H1 (cell line): ENCODE measurements at regions not wholly inside any gene's neighbourhood (a gene's known extent, or its start where the extent isn't known, plus 50 kb on each side); places are given as distances from the start of the nearest gene placed in this dataset.

Experiments used
- CTCF ChIA-PET: fragments of 300-600 bp; sonication (Branson Sonifier 250); formaldehyde crosslinking; loops from one replicate; lab custom pipeline; 2021; ENCODE audit not compliant: partially characterized antibody; lab: Charles Lee
- POLR2A ChIA-PET: fragments of 300-600 bp; sonication (Branson Sonifier 250); formaldehyde crosslinking; loops from one replicate; lab custom pipeline; 2021; ENCODE audit warnings: inconsistent platforms; ENCODE audit not compliant: partially characterized antibody; lab: Charles Lee
- DNase-seq, 2 experiments: peaks; one replicate each; pipeline versions ENCODE4 v3.0.0 to v3.0.0-alpha.2; 2010 to 2022; ENCODE audit warnings: low spot score in 2 of 2, low read depth in 1 of 2, mixed read lengths in 1 of 2
- FAIRE-seq: peaks from 2 replicates; lab custom pipeline; 2011; peaks lifted over from hg19 to GRCh38; lab: Jason Lieb, UNC
- H2AFZ ChIP-seq: 2 replicates; pipeline ENCODE4 v1.8.1; 2012; ENCODE audit warnings: low read length, inconsistent platforms
- H2AK5ac ChIP-seq: 2 replicates; pipeline ENCODE4 v1.6.1; 2013; ENCODE audit warnings: low read depth, low read length
- H2BK120ac ChIP-seq: replicated peaks from 2 replicates; pipeline ENCODE3; 2013; ENCODE audit warnings: low read depth, low read length, inconsistent platforms
- H2BK12ac ChIP-seq: 2 replicates; pipeline ENCODE4 v1.6.1; 2013; ENCODE audit warnings: low read depth, low read length
- H2BK15ac ChIP-seq: 2 replicates; pipeline ENCODE4 v1.6.1; 2013; ENCODE audit warnings: low read length
- H2BK20ac ChIP-seq: 2 replicates; pipeline ENCODE4 v1.6.1; 2013; ENCODE audit warnings: low read length
- H2BK5ac ChIP-seq: 2 replicates; pipeline ENCODE4 v1.6.1; 2013; ENCODE audit warnings: low read depth, low read length
- H3K14ac ChIP-seq: 2 replicates; pipeline ENCODE4 v1.6.1; 2013; ENCODE audit warnings: inconsistent platforms; ENCODE audit not compliant: insufficient read length
- H3K18ac ChIP-seq: 2 replicates; pipeline ENCODE4 v1.6.1; 2013; ENCODE audit warnings: low read length; ENCODE audit errors: extremely low read depth
- H3K23ac ChIP-seq: 2 replicates; pipeline ENCODE4 v1.6.1; 2013; ENCODE audit warnings: inconsistent platforms; ENCODE audit not compliant: insufficient read length
- H3K23me2 ChIP-seq: 2 replicates; pipeline ENCODE4 v1.6.1; 2013; ENCODE audit warnings: low read depth, low read length
- H3K27ac ChIP-seq: 2 replicates; pipeline ENCODE4 v1.6.1; 2011; ENCODE audit warnings: low read depth, low read length, inconsistent platforms
- H3K27me3 ChIP-seq, 4 experiments: replicated peaks in 1 of 4; 1 replicate in 1 of 4; 2 replicates in 3 of 4; pipeline versions ENCODE4 v1.6.1 to v1.8.1; 2011 to 2013; ENCODE audit warnings: low read length in 3 of 4, mild to moderate bottlenecking in 3 of 4, inconsistent platforms in 2 of 4, mixed read lengths in 2 of 4, moderate library complexity in 1 of 4; ENCODE audit not compliant: control insufficient read depth in 3 of 4, insufficient read depth in 3 of 4; ENCODE audit errors: extremely low read depth in 1 of 4
- H3K36me3 ChIP-seq, 4 experiments: 2 replicates each; pipeline versions ENCODE4 v1.6.1 to v1.8.1; 2011 to 2013; ENCODE audit warnings: mild to moderate bottlenecking in 4 of 4, low read length in 3 of 4, moderate library complexity in 2 of 4, control low read depth in 1 of 4, inconsistent platforms in 1 of 4; ENCODE audit not compliant: insufficient read depth in 4 of 4, control insufficient read depth in 2 of 4
- H3K4ac ChIP-seq: replicated peaks from 2 replicates; pipeline ENCODE3; 2013; ENCODE audit warnings: low read length, low read depth, mixed read lengths, inconsistent platforms; ENCODE audit not compliant: insufficient read length
- H3K4me1 ChIP-seq, 4 experiments: replicated peaks in 1 of 4; 1 replicate in 1 of 4; 2 replicates in 3 of 4; pipeline versions ENCODE4 v1.6.1 to v1.8.1; 2011 to 2013; ENCODE audit warnings: low read length in 3 of 4, inconsistent platforms in 2 of 4, mixed read lengths in 1 of 4; ENCODE audit not compliant: insufficient read depth in 4 of 4, control insufficient read depth in 3 of 4
- H3K4me2 ChIP-seq, 2 experiments: 2 replicates each; pipeline versions ENCODE4 v1.6.1 to v1.8.1; 2011 to 2013; ENCODE audit warnings: low read depth in 2 of 2, low read length in 2 of 2, control low read depth in 1 of 2, inconsistent platforms in 1 of 2, mild to moderate bottlenecking in 1 of 2; ENCODE audit not compliant: insufficient read depth in 1 of 2
- H3K4me3 ChIP-seq, 4 experiments: fragments of 200-600, 300-600 bp in 1 of 4; sonication (generic), shearing (Covaris generic), sonication (Bioruptor Twin) in 1 of 4; 2 replicates each; pipeline versions ENCODE4 v1.5.1 to v1.8.1; 2011 to 2016; ENCODE audit warnings: low read length in 4 of 4, low read depth in 3 of 4, control low read depth in 2 of 4, inconsistent platforms in 2 of 4, mild to moderate bottlenecking in 2 of 4, mixed read lengths in 1 of 4, moderate library complexity in 1 of 4; ENCODE audit not compliant: insufficient read depth in 2 of 4; ENCODE audit errors: extremely low read depth in 1 of 4
- H3K56ac ChIP-seq: replicated peaks from 2 replicates; pipeline ENCODE3; 2013; ENCODE audit warnings: low read depth, mild to moderate bottlenecking, mixed read lengths, low read length, inconsistent platforms; ENCODE audit not compliant: insufficient read length
- H3K79me1 ChIP-seq: 2 replicates; pipeline ENCODE4 v1.6.1; 2013; ENCODE audit warnings: low read depth, low read length, control low read depth
- H3K79me2 ChIP-seq, 2 experiments: 2 replicates each; pipeline versions ENCODE4 v1.6.1 to v1.8.1; 2012 to 2013; ENCODE audit warnings: low read length in 2 of 2, mild to moderate bottlenecking in 2 of 2, inconsistent platforms in 1 of 2; ENCODE audit not compliant: insufficient read depth in 2 of 2, control insufficient read depth in 1 of 2
- H3K9ac ChIP-seq, 4 experiments: replicated peaks in 1 of 4; 1 replicate in 1 of 4; 2 replicates in 3 of 4; pipeline versions ENCODE4 v1.6.1 to v1.8.1; 2011 to 2013; ENCODE audit warnings: low read depth in 3 of 4, low read length in 3 of 4, control low read depth in 2 of 4, mild to moderate bottlenecking in 2 of 4, moderate library complexity in 2 of 4, inconsistent platforms in 1 of 4; ENCODE audit errors: extremely low read depth in 1 of 4
- H3K9me3 ChIP-seq, 2 experiments: 2 replicates each; pipeline versions ENCODE4 v1.6.1 to v1.8.1; 2012 to 2013; ENCODE audit warnings: mild to moderate bottlenecking in 2 of 2, moderate library complexity in 2 of 2, control low read depth in 1 of 2, inconsistent platforms in 1 of 2, low read depth in 1 of 2, low read length in 1 of 2, mixed read lengths in 1 of 2; ENCODE audit not compliant: insufficient read depth in 2 of 2
- H4K20me1 ChIP-seq, 2 experiments: replicated peaks in 1 of 2; 2 replicates each; pipeline versions ENCODE3 to v1.8.1; 2011 to 2013; ENCODE audit warnings: inconsistent platforms in 2 of 2, low read length in 2 of 2, mild to moderate bottlenecking in 1 of 2; ENCODE audit not compliant: insufficient read depth in 2 of 2, control insufficient read depth in 1 of 2
- H4K5ac ChIP-seq: 2 replicates; pipeline ENCODE4 v1.6.1; 2013; ENCODE audit warnings: low read length, low read depth, mixed read lengths, inconsistent platforms; ENCODE audit not compliant: insufficient read length
- H4K8ac ChIP-seq: 2 replicates; pipeline ENCODE4 v1.8.0; 2013; ENCODE audit warnings: mild to moderate bottlenecking, moderate library complexity, low read length, inconsistent platforms; ENCODE audit not compliant: insufficient read depth; ENCODE audit errors: extremely low read depth
- H4K91ac ChIP-seq: replicated peaks from 2 replicates; pipeline ENCODE3; 2013; ENCODE audit warnings: low read length, mixed read lengths, inconsistent platforms; ENCODE audit not compliant: insufficient read length
- BACH1 ChIP-seq: IDR thresholded peaks from 2 replicates; pipeline ENCODE4 v1.6.1; 2012; ENCODE audit warnings: low read length, improper control_type of control experiment
- BRCA1 ChIP-seq: IDR thresholded peaks from 2 replicates; pipeline ENCODE4 v1.6.1; 2012; ENCODE audit warnings: low read depth, low read length, improper control_type of control experiment
- HDAC6 ChIP-seq: IDR thresholded peaks from one replicate; pipeline ENCODE4 v1.7.1; 2012; ENCODE audit warnings: low read depth, mild to moderate bottlenecking, inconsistent platforms, low read length, moderate library complexity
- KDM4A ChIP-seq: IDR thresholded peaks from one replicate; pipeline ENCODE4 v1.7.1; 2012; ENCODE audit warnings: low read depth, mild to moderate bottlenecking, moderate library complexity, low read length, inconsistent platforms; ENCODE audit not compliant: severe bottlenecking
- MAFK ChIP-seq: IDR thresholded peaks from 2 replicates; pipeline ENCODE4 v1.6.1; 2012; ENCODE audit warnings: low read depth, mild to moderate bottlenecking, improper control_type of control experiment, low read length
- PHF8 ChIP-seq: fragments of 200-600 bp; sonication (generic); conservative IDR thresholded peaks from 2 replicates; pipeline ENCODE4 v1.7.1; 2012; ENCODE audit warnings: low read depth, mild to moderate bottlenecking, inconsistent platforms, low read length, moderate library complexity
- RFX5 ChIP-seq: IDR thresholded peaks from 2 replicates; pipeline ENCODE4 v1.6.1; 2011; ENCODE audit warnings: low read depth, low read length, improper control_type of control experiment, borderline replicate concordance
- SIRT6 ChIP-seq: IDR thresholded peaks from one replicate; pipeline ENCODE4 v1.7.1; 2012; ENCODE audit warnings: low read length, inconsistent platforms
- SIX5 ChIP-seq: IDR thresholded peaks from 2 replicates; pipeline ENCODE4 v1.6.1; 2011; ENCODE audit warnings: mild to moderate bottlenecking, low read depth, low read length
- SP1 ChIP-seq: IDR thresholded peaks from 2 replicates; pipeline ENCODE4 v1.6.1; 2011; ENCODE audit warnings: low read depth, low read length
- SUZ12 ChIP-seq: fragments of 200-600 bp; sonication (generic); IDR thresholded peaks from 2 replicates; pipeline ENCODE4 v1.6.1; 2012; ENCODE audit warnings: mild to moderate bottlenecking, inconsistent platforms, low read length, moderate library complexity, mixed read lengths
- WGBS, 2 experiments: shearing (Covaris generic) in 1 of 2; methylation state at CpG; one replicate each; pipeline versions ENCODE4 v1.1.6 to v1.1.7; 2013 to 2015; ENCODE audit warnings: low lambda C conversion rate in 2 of 2, mixed read lengths in 2 of 2, inconsistent platforms in 1 of 2, low coverage in 1 of 2, missing lambda C conversion rate in 1 of 2; ENCODE audit not compliant: insufficient replicate concordance in 2 of 2, insufficient coverage in 1 of 2, insufficient read length in 1 of 2; ENCODE audit errors: extremely low coverage in 1 of 2, missing lambda C conversion rate in 1 of 2; 5-methylcytosine and 5-hydroxymethylcytosine counted together
- TF ChIP-seq, protein P1 (sequence below): IDR thresholded peaks from 2 replicates; pipeline ENCODE4 v1.6.1; 2012; ENCODE audit warnings: inconsistent platforms

DNA sequence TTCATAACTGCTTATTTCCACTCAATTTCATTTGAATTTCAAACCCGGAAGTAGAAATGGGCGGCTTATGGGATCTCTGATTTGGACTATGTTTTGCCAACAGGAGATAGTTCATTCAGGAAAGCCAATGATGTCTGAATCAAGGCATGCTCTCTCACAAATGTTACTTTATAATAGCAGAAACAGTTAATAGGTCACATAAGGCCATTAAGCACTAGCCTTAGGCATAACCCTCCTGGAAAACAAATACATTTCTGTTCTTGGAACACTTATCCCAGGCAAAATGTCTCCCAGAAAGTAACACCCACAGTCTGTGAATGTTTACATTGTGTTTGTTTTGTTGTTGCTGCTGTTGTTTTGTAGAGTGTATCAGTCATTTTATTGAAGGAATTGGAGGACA lies 1347.2 kb upstream of the PCDH7 start:
- no peak for FAIRE-seq
- Histone ChIP-seq H4K20me1 (no peaks in the 10 kb centered on the region), H3K23ac (no peak overlapping the region), H3K79me2 (no peaks in the 10 kb centered on the region), H3K27me3 (no peaks in the 10 kb centered on the region), H3K4me1 (peaks cover 0 to 2% (median 0%) of the 10 kb centered on the region in 4 experiments; a peak in 1 of 7 replicates), H3K4me3 (no peak overlapping the region), H2BK12ac (no peak overlapping the region), H2BK15ac (no peak overlapping the region), H4K8ac (no peak overlapping the region), H3K79me1 (no peaks in the 10 kb centered on the region), H3K36me3 (no peaks in the 10 kb centered on the region), H2AK5ac (no peak overlapping the region), H4K5ac (no peak overlapping the region), H3K4me2 (no peak overlapping the region), H4K91ac (no peak overlapping the region), H2BK120ac (no peak overlapping the region), H3K14ac (no peak overlapping the region), H3K9me3 (no peaks in the 10 kb centered on the region), H3K18ac (no peak overlapping the region), H3K27ac (no peak overlapping the region), H3K23me2 (no peaks in the 10 kb centered on the region), H2BK20ac (no peak overlapping the region), H2AFZ (no peak overlapping the region), H3K4ac (no peak overlapping the region), H3K56ac (no peak overlapping the region), H2BK5ac (no peak overlapping the region), H3K9ac (no peak overlapping the region)
- TF ChIP-seq SIRT6 (no peak), HDAC6 (no peak), PHF8 (no peak), RFX5 (no peak), SP1 (no peak), BACH1 (no peak), BRCA1 (no peak), MAFK (no peak), KDM4A (no peak), SIX5 (no peak), SUZ12 (no peak)
- TF ChIP-seq, protein P1, sequence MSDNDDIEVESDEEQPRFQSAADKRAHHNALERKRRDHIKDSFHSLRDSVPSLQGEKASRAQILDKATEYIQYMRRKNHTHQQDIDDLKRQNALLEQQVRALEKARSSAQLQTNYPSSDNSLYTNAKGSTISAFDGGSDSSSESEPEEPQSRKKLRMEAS, result no peak
- POLR2A ChIA-PET, result no interaction called here
- DNase-seq, result no peak
- WGBS, 2 experiments, result 98% methylated on average over 2 of the region's 2 CpGs; no CpG with 5 or more reads in 1 of the 2 experiments
- CTCF ChIA-PET, result no interaction called here
